Keratinocyte (primary cell): ENCODE measurements at regions not wholly inside any gene's neighbourhood (a gene's known extent, or its start where the extent isn't known, plus 50 kb on each side); places are given as distances from the start of the nearest gene placed in this dataset.

ENCODE experiments used
- DNase-seq: peaks from one replicate; pipeline ENCODE4 v3.0.0-alpha.2; 2011; ENCODE audit warnings: low read depth, missing footprints, low spot score
- FAIRE-seq: peaks from 2 replicates; lab custom pipeline; 2011; peaks lifted over from hg19 to GRCh38; lab: Jason Lieb, UNC
- H2AFZ ChIP-seq: 2 replicates; pipeline ENCODE4 v1.6.0; 2012; ENCODE audit warnings: low read length, control low read depth, inconsistent platforms; ENCODE audit not compliant: control insufficient read depth
- H3K27ac ChIP-seq: 2 replicates; pipeline ENCODE4 v1.5.1; 2011; ENCODE audit warnings: low read length; ENCODE audit not compliant: control insufficient read depth, insufficient read depth
- H3K27me3 ChIP-seq: 3 replicates; pipeline ENCODE4 v1.6.0; 2011; ENCODE audit warnings: low read length; ENCODE audit not compliant: control insufficient read depth, insufficient read depth; ENCODE audit errors: extremely low read depth
- H3K36me3 ChIP-seq, 2 experiments: 2 replicates in 1 of 2; 3 replicates in 1 of 2; pipeline ENCODE4 v1.5.1; 2011; ENCODE audit warnings: low read length in 2 of 2, mild to moderate bottlenecking in 1 of 2; ENCODE audit not compliant: control insufficient read depth in 2 of 2, insufficient read depth in 2 of 2; ENCODE audit errors: extremely low read depth in 1 of 2
- H3K4me1 ChIP-seq: 3 replicates; pipeline ENCODE4 v1.5.1; 2011; ENCODE audit warnings: low read length; ENCODE audit not compliant: control insufficient read depth, insufficient read depth; ENCODE audit errors: extremely low read depth
- H3K4me2 ChIP-seq: 3 replicates; pipeline ENCODE4 v1.6.0; 2011; ENCODE audit warnings: low read depth, low read length; ENCODE audit not compliant: control insufficient read depth, insufficient read depth; ENCODE audit errors: extremely low read depth
- H3K4me3 ChIP-seq, 3 experiments: fragments of 200-600 bp in 1 of 3; sonication (generic) in 1 of 3; 2 replicates in 2 of 3; 3 replicates in 1 of 3; pipeline ENCODE4 v1.5.1; 2011 to 2016; ENCODE audit warnings: low read length in 3 of 3, mild to moderate bottlenecking in 3 of 3, control low read depth in 2 of 3, inconsistent platforms in 1 of 3, low read depth in 1 of 3, mixed read lengths in 1 of 3, mixed run types in 1 of 3, moderate library complexity in 1 of 3; ENCODE audit not compliant: control insufficient read depth in 2 of 3, insufficient read depth in 2 of 3; ENCODE audit errors: extremely low read depth in 1 of 3
- H3K79me2 ChIP-seq: 2 replicates; pipeline ENCODE4 v1.6.0; 2012; ENCODE audit warnings: low read length; ENCODE audit not compliant: control insufficient read depth, insufficient read depth
- H3K9ac ChIP-seq: 3 replicates; pipeline ENCODE4 v1.6.0; 2011; ENCODE audit warnings: low read length; ENCODE audit not compliant: control insufficient read depth, insufficient read depth; ENCODE audit errors: extremely low read depth
- H3K9me1 ChIP-seq: 3 replicates; pipeline ENCODE4 v1.6.0; 2011; ENCODE audit warnings: low read length; ENCODE audit not compliant: control insufficient read depth, insufficient read depth; ENCODE audit errors: extremely low read depth
- H3K9me3 ChIP-seq: 2 replicates; pipeline ENCODE4 v1.5.1; 2012; ENCODE audit warnings: low read depth, low read length; ENCODE audit not compliant: control insufficient read depth
- H4K20me1 ChIP-seq: 3 replicates; pipeline ENCODE4 v1.6.0; 2011; ENCODE audit warnings: low read length; ENCODE audit not compliant: control insufficient read depth, insufficient read depth; ENCODE audit errors: extremely low read depth
- EZH2 ChIP-seq: IDR thresholded peaks from one replicate; pipeline ENCODE4 v1.6.1; 2012; ENCODE audit warnings: inconsistent platforms, mild to moderate bottlenecking, low read length, moderate library complexity
- dilution Hi-C: fragments of 300-500 bp; cut with MboI; formaldehyde crosslinking; loops from one replicate; pipeline ENCODE4 v1.7.0; 2020; ENCODE audit warnings: low sequenced_read_pairs; ENCODE audit not compliant: extremely low pct_ligation_motif_present
- TF ChIP-seq, protein P1 (sequence below), 3 experiments: IDR thresholded peaks in 1 of 3; conservative IDR thresholded peaks in 1 of 3; optimal IDR thresholded peaks in 1 of 3; 2 replicates in 2 of 3; 3 replicates in 1 of 3; pipeline versions ENCODE3 to v1.5.1; 2011; ENCODE audit warnings: low read length in 3 of 3, mild to moderate bottlenecking in 3 of 3, moderate library complexity in 2 of 3, control low read depth in 1 of 3, inconsistent platforms in 1 of 3; ENCODE audit not compliant: insufficient read depth in 2 of 3; ENCODE audit errors: extremely low read depth in 1 of 3

DNA sequence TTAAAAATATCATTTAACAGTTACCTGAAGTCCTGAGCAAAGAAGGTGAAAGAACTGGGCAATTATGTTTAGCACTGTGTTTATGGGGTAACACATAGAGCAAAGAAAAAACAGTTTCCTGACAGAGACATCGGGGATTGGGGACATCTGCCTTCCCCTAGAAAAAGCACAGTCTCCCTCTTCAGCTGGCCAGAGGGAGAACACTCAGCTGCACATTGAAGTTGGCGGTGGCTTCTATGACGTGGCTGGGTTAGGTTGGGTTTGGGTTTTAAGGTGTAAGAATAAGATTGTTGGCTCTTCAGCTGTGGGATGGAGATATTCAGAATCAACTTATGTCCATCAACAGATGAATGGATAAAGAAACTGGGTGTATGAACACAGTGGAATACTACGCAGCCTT lies 124.0 kb upstream of the DTNBP1 start:
- Histone ChIP-seq H3K27me3 (no peaks in the 10 kb centered on the region), H3K79me2 (no peaks in the 10 kb centered on the region), H2AFZ (no peak overlapping the region), H3K27ac (no peak overlapping the region), H4K20me1 (no peaks in the 10 kb centered on the region), H3K36me3 (no peaks in the 10 kb centered on the region), H3K9me3 (no peaks in the 10 kb centered on the region), H3K4me1 (no peaks in the 10 kb centered on the region), H3K9ac (no peak overlapping the region), H3K4me2 (no peak overlapping the region), H3K4me3 (no peak overlapping the region), H3K9me1 (no peaks in the 10 kb centered on the region)
- FAIRE-seq (no peak), DNase-seq (no peak)
- dilution Hi-C loops: no loop called here
- no peak for TF ChIP-seq EZH2
- TF ChIP-seq, protein P1, sequence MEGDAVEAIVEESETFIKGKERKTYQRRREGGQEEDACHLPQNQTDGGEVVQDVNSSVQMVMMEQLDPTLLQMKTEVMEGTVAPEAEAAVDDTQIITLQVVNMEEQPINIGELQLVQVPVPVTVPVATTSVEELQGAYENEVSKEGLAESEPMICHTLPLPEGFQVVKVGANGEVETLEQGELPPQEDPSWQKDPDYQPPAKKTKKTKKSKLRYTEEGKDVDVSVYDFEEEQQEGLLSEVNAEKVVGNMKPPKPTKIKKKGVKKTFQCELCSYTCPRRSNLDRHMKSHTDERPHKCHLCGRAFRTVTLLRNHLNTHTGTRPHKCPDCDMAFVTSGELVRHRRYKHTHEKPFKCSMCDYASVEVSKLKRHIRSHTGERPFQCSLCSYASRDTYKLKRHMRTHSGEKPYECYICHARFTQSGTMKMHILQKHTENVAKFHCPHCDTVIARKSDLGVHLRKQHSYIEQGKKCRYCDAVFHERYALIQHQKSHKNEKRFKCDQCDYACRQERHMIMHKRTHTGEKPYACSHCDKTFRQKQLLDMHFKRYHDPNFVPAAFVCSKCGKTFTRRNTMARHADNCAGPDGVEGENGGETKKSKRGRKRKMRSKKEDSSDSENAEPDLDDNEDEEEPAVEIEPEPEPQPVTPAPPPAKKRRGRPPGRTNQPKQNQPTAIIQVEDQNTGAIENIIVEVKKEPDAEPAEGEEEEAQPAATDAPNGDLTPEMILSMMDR (optimal IDR thresholded peaks at IDR 0.05 in 1 of 3, IDR thresholded peaks at IDR 0.05 in 1 of 3, conservative IDR thresholded peaks at IDR 0.05 in 1 of 3; ENCODE audit: extremely low read depth in 1 of 3, insufficient read depth in 2 of 3, low read length in 3 of 3): no peak

DNA sequence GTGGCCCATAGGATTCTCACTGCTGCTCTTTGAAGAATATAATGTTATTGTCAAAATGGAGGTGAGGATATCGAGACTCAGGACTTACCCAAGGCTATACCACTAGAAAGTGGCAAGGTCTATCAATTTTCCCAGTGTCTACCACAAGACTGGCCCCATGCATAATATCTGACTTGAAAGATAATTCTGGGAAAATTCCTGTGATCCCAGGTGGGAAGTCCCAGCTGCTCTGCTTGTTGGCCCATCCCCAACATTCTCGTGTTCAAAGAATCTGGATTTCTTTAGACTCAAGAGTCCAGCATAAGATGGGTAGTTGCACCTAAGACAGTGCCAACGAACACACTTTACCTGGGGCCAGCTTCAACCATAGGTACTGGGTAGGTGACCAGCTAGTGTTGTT lies 120.7 kb upstream of the DTNBP1 start:
- Histone ChIP-seq H3K27ac (no peak overlapping the region), H3K27me3 (no peaks in the 10 kb centered on the region), H3K4me1 (no peaks in the 10 kb centered on the region), H3K9me3 (no peaks in the 10 kb centered on the region), H3K79me2 (no peaks in the 10 kb centered on the region), H3K9me1 (no peaks in the 10 kb centered on the region), H3K4me2 (no peak overlapping the region), H4K20me1 (no peaks in the 10 kb centered on the region), H3K36me3 (no peaks in the 10 kb centered on the region), H2AFZ (no peak overlapping the region), H3K4me3 (no peak overlapping the region), H3K9ac (no peak overlapping the region)
- no peak for DNase-seq
- TF ChIP-seq EZH2: no peak
- TF ChIP-seq, protein P1 (optimal IDR thresholded peaks at IDR 0.05 in 1 of 3, IDR thresholded peaks at IDR 0.05 in 1 of 3, conservative IDR thresholded peaks at IDR 0.05 in 1 of 3; ENCODE audit: extremely low read depth in 1 of 3, insufficient read depth in 2 of 3, low read length in 3 of 3): no peak
- FAIRE-seq: no peak
- dilution Hi-C loops: no loop called here
